Aorta (tissue), 5 donors: ENCODE measurements at regions not wholly inside any gene's neighbourhood (a gene's known extent, or its start where the extent isn't known, plus 50 kb on each side); places are given as distances from the start of the nearest gene placed in this dataset.

Source experiments
- ATAC-seq: fragments of 200-7000 bp; cut with Tn5 transposase; one replicate; pipeline ENCODE4 v1.9.1; 2022; ENCODE audit warnings: moderate library complexity; ENCODE audit not compliant: low FRiP score
- DNase-seq, 2 donors: peaks; one replicate each; pipeline ENCODE4 v3.0.0-alpha.2; 2020
- H3K27ac ChIP-seq, 2 donors: one replicate each; pipeline ENCODE4 v1.5.1; 2013; ENCODE audit warnings: low read length in 2 of 2, mild to moderate bottlenecking in 2 of 2, moderate library complexity in 2 of 2, control low read depth in 1 of 2, inconsistent platforms in 1 of 2, low read depth in 1 of 2
- H3K27me3 ChIP-seq, 2 donors: one replicate each; pipeline ENCODE4 v1.6.1; 2013; ENCODE audit warnings: control low read depth in 1 of 2, low read length in 1 of 2, mild to moderate bottlenecking in 1 of 2, moderate library complexity in 1 of 2; ENCODE audit not compliant: insufficient read depth in 2 of 2, control insufficient read depth in 1 of 2
- H3K36me3 ChIP-seq, 2 donors: one replicate each; pipeline ENCODE4 v1.6.1; 2013; ENCODE audit warnings: control low read depth in 1 of 2, low read length in 1 of 2, mild to moderate bottlenecking in 1 of 2; ENCODE audit not compliant: insufficient read depth in 2 of 2, control insufficient read depth in 1 of 2
- H3K4me1 ChIP-seq, 2 donors: one replicate each; pipeline ENCODE4 v1.6.1; 2013; ENCODE audit warnings: low read length in 2 of 2, control low read depth in 1 of 2, mild to moderate bottlenecking in 1 of 2, moderate library complexity in 1 of 2; ENCODE audit not compliant: insufficient read depth in 2 of 2, control insufficient read depth in 1 of 2
- H3K4me3 ChIP-seq, 2 donors: one replicate each; pipeline ENCODE4 v1.5.1; 2013; ENCODE audit warnings: low read length in 2 of 2, control low read depth in 1 of 2, mild to moderate bottlenecking in 1 of 2
- H3K9me3 ChIP-seq: one replicate; pipeline ENCODE4 v1.6.1; 2013; ENCODE audit warnings: mild to moderate bottlenecking, low read length; ENCODE audit not compliant: control insufficient read depth
- WGBS, 2 donors: extraction: QIAGEN DNeasy Blood & Tissue Kit; methylation state at CpG; one replicate each; pipeline ENCODE4 v1.1.7; 2013; 5-methylcytosine and 5-hydroxymethylcytosine counted together
- intact Hi-C, 2 donors: fragments of 100-400 bp; cut with DNase I; formaldehyde crosslinking; loops; one replicate each; pipeline versions ENCODE4 v1.14.2 to v1.15.0; 2022
- donor health status: healthy with polysubstance abuse.
- donor health status: Bipolar disorder and iron deficiency.
- donor health status: DM: no; HTN: no; CAD: no.
- donor health status: DM: no; HTN: no; CAD: no.
- donor health status: DM: yes; HTN: yes; CAD: no.

- H3K27ac ChIP-seq, result no peak overlapping the region
- no peaks in the 10 kb centered on the region for H3K9me3 ChIP-seq
- no peaks in the 10 kb centered on the region for H3K4me1 ChIP-seq
- intact Hi-C loops, result no loop called here
- 88 to 94% methylated on average over 16 of the region's 16 CpGs for WGBS, 2 donors
- peak in 1 of 2 donors; percentile 57 for DNase-seq
- H3K27me3 ChIP-seq, result no peaks in the 10 kb centered on the region
- no peak for ATAC-seq
- no peak overlapping the region for H3K4me3 ChIP-seq
- no peaks in the 10 kb centered on the region for H3K36me3 ChIP-seq
Measured at GRCh38 chr20:50350510-50351249, 159.5 kb upstream of the PTPN1 start.

- WGBS, 2 donors, result 93 to 96% methylated on average over 11 of the region's 11 CpGs
Measured at GRCh38 chr20:50351541-50351940, 158.6 kb upstream of the PTPN1 start.

GRCh38 chr20:50353289-50353961 lies 156.8 kb upstream of the PTPN1 start:
- no peaks in the 10 kb centered on the region for H3K27me3 ChIP-seq
- no peaks in the 10 kb centered on the region for H3K4me1 ChIP-seq
- no peak overlapping the region for H3K4me3 ChIP-seq
- no peak overlapping the region for H3K27ac ChIP-seq
- ATAC-seq (no peak), DNase-seq (peak in 1 of 2 donors; percentile 62)
- no peaks in the 10 kb centered on the region for H3K9me3 ChIP-seq
- WGBS, 2 donors, result 85 to 89% methylated on average over 16 of the region's 16 CpGs
- no peaks in the 10 kb centered on the region for H3K36me3 ChIP-seq
- intact Hi-C loops, result no loop called here

More at GRCh38 chr20:50351541-50351940, 158.6 kb upstream of the PTPN1 start:
- DNase-seq (peak in 1 of 2 donors; percentile 28), ATAC-seq (no peak)
- Histone ChIP-seq H3K27me3 (no peaks in the 10 kb centered on the region), H3K36me3 (no peaks in the 10 kb centered on the region), H3K4me3 (no peak overlapping the region), H3K9me3 (no peaks in the 10 kb centered on the region), H3K4me1 (no peaks in the 10 kb centered on the region), H3K27ac (no peak overlapping the region)
- intact Hi-C loops, result no loop called here

- no peaks in the 10 kb centered on the region for H3K27me3 ChIP-seq
- intact Hi-C loops, result no loop called here
- H3K36me3 ChIP-seq, result no peaks in the 10 kb centered on the region
- H3K27ac ChIP-seq, result no peak overlapping the region
- H3K4me1 ChIP-seq, result no peaks in the 10 kb centered on the region
- H3K4me3 ChIP-seq, result no peak overlapping the region
- WGBS, 2 donors, result 86 to 87% methylated on average over 13 of the region's 13 CpGs
- H3K9me3 ChIP-seq, result no peaks in the 10 kb centered on the region
- DNase-seq (peak in 1 of 2 donors; percentile 36), ATAC-seq (no peak)
Measured at GRCh38 chr20:50354721-50355589, 155.2 kb upstream of the PTPN1 start.

- ATAC-seq (no peak), DNase-seq (peak in 1 of 2 donors; percentile 54)
- WGBS, 2 donors, result 88 to 89% methylated on average over 12 of the region's 12 CpGs
- Histone ChIP-seq H3K4me3 (no peak overlapping the region), H3K4me1 (no peaks in the 10 kb centered on the region), H3K27me3 (no peaks in the 10 kb centered on the region), H3K9me3 (no peaks in the 10 kb centered on the region), H3K36me3 (no peaks in the 10 kb centered on the region), H3K27ac (no peak overlapping the region)
- intact Hi-C loops, result no loop called here
Measured at GRCh38 chr20:50355590-50356524, 154.3 kb upstream of the PTPN1 start.

- no peaks in the 10 kb centered on the region for H3K9me3 ChIP-seq
- H3K36me3 ChIP-seq, result no peaks in the 10 kb centered on the region
- ATAC-seq, result no peak
- DNase-seq, result peak in 1 of 2 donors; percentile 64
- no peaks in the 10 kb centered on the region for H3K27me3 ChIP-seq
- no peaks in the 10 kb centered on the region for H3K4me1 ChIP-seq
- H3K27ac ChIP-seq, result no peak overlapping the region
- WGBS, 2 donors, result 80 to 81% methylated on average over 14 of the region's 14 CpGs
- intact Hi-C loops, result no loop called here
- H3K4me3 ChIP-seq, result no peak overlapping the region
Measured at GRCh38 chr20:50356525-50356885, 153.7 kb upstream of the PTPN1 start.

- 83 to 85% methylated on average over 16 of the region's 16 CpGs for WGBS, 2 donors
- no peak for ATAC-seq
- Histone ChIP-seq H3K27me3 (no peaks in the 10 kb centered on the region), H3K36me3 (no peaks in the 10 kb centered on the region), H3K4me1 (no peaks in the 10 kb centered on the region), H3K27ac (no peak overlapping the region), H3K4me3 (no peak overlapping the region), H3K9me3 (no peaks in the 10 kb centered on the region)
- intact Hi-C loops, result no loop called here
- no peak for DNase-seq
Measured at GRCh38 chr20:50356962-50357782, 153.0 kb upstream of the PTPN1 start.
